COLO668 (cell line): ENCODE measurements at regions not wholly inside any gene's neighbourhood (a gene's known extent, or its start where the extent isn't known, plus 50 kb on each side); places are given as distances from the start of the nearest gene placed in this dataset.

Experiments used
- DNase-seq: peaks from one replicate; lab custom pipeline; 2025; ENCODE audit not compliant: unreplicated experiment; lab: John Stamatoyannopoulos, UW

DNA sequence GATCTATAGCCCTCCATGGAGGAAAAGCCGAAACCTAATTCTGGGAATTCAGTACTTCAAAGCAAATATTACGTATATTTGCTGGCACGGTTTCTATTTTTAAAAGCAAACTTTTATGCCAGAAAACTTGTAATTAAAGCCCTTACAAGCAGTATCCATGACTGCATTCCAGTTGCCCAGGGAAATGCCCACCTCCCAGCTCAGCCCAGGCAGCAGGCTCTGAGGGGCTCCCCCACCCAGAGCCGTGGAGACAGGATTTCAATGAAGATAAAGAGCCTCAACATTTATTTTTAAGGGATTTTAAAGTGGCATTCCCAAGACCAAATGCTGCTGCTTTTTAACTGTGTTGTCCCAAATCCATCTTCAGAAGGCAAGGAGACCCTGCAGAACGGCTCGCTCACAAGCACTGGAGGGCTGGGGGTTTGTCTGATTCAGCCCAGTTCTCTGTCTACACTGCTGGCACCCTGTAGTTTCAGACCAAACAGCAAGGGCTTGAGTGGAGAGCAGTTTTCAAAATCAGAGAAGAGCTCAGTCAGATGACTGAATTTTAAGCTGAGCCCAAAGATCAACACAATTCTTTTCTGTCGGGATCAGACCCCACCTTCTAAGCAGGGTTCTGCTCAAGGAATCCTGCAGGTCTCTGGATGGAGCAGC is 105.1 kb downstream of the KCNF1 start:
- no peak for DNase-seq

DNA sequence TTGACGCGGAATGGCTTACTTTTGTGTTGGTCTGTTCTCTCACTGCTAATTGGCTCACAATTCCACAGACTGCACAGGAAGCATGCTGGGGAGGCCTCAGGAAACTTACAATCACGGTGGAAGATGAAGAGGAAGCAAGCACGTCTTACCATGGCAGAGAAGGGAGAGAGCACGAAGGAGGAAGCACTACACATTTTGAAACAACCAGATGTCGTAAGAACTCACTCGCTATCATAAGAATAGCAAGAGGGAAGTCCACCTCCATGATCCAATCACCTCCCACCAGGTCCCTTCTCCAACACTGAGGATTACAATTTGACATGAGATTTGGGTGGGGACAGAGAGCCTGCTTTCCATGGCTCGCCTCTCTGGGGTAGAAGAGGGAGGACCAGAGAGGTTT is 106.2 kb downstream of the KCNF1 start:
- no peak for DNase-seq

DNA sequence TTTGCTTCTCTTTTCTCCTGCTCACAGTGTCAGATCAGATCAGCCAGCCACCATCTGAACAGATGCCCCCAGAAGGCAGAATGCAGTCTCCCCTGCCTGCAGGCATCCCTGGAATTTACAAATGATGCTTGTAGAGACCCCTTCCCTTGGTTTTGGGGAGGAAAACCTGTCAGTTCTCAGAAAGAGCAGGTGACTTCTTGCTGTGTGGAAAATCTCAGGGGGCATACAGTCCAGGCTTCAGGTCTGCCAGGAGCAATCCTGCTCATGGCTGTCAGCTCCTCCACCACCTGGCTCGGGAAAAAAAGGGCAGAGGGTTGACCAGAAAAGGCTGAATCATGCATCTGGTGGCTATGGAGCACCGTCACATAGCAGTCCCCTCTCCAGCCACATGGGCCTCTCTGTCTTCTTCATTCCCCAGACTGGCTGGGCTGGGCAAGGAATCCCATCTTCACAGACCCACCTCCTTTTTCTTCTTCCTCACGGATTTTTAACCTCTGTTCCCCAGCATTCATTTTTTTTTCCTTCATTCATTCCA is 107.0 kb downstream of the KCNF1 start:
- DNase-seq: no peak

DNA sequence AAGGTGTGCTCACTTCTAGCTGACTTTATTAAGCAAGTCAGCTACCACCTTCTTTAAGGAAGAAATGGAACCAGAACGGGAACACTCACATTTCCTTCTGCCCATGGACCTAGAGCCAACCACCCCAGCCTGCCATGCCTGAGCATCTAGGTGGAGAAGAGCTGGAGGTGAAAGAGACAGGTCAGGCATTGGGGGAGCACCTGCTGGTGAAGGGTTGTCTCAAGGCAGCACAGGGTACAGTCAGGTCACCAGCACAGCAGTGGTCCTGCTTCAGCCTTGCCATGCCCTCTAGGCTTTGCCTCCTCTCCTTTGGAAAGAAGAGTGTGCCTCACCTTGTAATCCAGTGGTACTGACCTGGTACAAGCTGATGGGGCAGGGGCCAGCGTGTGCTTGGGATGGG is 107.9 kb downstream of the KCNF1 start:
- no peak for DNase-seq

DNA sequence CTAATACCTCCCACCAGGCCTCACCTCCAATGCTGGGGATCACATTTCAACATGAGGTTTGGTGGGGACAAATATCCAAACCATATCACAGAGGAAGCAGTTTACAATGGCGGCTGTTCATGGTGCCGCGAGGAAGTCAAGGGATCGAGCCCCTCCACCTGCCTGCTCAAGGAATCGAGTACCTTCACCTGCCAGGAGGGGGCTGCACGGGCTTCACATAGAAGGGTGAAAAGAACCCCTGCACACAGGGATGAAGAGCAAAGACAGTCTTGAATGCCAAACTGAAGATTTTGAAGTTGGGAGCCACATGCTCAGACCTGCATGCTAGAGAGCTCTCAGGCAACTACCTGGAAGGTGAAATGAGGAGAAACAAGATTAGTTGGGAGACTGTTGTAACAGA is 110.3 kb downstream of the KCNF1 start:
- DNase-seq: no peak

DNA sequence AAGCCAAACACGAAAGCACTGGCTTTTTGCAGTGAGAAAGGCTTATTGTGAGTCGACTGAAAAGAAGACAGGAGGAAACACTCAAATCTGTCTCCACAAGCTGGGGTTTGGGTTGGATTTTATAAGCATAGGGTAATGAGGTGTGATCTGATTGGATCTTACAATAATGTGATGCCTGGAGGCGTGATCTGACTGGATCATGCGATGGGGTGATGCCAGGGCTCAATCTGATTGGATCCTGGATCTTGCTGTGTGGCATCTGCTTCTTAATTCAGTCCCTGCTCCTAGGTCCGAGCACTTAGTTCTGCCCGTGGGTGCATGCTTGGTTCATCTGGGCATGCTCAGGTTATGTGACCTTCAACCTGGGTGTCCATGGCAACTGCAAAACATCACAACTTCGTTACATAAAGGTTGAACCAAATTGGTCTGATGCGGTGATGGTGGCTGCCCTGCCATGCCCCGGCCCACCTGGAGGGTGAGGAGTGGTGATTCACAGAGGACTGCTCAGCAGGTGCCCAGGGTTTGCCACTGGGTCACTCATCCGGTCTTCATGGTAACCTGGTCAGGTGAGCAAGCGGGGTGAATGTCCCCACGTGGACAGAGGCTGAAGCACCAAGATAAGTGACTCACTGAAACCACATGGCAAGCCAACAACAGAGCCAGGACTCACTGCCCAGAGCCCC is 111.0 kb downstream of the KCNF1 start:
- DNase-seq: peak; percentile 12

DNA sequence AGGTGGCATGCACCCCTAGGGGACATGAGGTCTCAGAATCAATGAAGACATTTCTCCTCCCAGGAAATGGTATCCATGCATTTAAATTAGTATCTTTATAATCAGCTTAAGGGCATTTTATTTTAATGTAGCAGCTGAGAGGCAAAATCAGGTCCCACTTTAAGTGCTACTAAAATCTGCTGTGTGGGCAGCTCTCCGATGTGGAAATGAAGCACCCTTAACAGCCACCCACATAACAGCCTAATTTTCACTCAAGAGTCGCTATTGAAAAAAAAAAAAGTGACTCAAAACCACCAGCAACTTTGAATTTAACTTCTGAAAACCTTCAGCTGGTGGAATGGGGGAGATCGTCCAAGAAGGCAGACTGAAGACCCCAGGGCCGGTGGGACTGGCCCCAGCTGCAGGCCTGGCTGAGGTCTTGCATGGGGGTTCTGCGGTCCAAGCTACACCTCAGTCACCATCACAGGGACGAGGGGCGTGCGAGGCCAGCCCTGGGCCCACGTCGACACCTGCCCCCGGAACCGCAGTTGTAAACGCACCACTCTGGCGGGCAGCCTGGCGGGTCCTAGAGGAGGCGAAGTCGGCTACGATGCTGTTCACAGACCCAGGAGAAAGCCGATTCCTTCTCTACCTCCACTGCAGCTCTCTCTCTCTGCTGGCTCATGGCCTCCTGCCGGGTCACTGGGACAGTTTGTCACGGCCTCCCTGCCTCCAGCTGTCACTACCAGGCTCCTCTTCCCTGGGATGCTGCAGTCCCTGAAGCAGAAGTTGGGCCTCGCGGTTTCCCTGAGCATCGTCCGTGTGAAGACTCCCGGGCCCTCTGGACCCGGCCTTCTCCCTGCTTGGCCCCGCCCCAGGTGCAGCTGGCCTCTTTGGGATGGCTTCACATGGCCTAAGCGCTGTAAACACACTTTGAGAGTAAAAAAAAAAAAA is 111.9 kb downstream of the KCNF1 start:
- DNase-seq: peak; percentile 44

DNA sequence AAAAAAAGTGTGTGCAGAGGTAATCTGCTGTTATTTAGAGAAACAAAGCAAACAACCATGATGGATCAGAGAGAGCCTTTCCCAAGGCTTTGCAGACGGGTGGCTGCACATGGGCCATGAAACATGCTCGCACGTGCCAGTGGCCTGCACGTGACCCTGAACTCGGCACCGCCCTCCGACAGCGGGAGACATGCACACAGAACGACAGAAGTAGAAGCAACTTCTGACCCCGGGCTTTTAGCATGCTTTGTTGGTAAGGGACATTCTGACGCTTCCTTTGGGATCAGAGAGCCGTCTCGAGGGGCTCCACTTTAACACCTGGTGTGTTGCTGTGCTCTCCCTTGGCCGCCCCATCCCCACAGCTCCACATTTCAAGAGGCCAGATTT is 112.5 kb downstream of the KCNF1 start:
- peak; percentile 44 for DNase-seq

DNA sequence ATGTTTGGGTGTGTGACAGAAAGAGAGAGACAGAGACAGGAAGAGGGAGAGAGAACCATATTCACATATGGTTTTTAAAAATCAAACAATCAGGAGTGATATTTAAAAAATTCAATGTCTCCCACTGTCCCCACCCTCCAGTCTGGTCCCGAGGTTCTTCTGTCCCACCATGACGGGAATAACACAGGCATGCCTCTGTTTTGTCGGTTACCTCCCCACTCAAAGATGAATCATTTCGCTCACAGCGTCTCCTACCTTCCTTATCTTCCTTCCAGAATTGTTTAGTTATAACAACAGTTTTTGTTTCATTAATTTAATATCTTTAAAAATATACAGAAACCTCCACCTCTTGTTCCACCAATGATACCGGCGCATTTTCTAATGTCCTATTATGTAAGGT is 113.0 kb downstream of the KCNF1 start:
- DNase-seq: no peak

DNA sequence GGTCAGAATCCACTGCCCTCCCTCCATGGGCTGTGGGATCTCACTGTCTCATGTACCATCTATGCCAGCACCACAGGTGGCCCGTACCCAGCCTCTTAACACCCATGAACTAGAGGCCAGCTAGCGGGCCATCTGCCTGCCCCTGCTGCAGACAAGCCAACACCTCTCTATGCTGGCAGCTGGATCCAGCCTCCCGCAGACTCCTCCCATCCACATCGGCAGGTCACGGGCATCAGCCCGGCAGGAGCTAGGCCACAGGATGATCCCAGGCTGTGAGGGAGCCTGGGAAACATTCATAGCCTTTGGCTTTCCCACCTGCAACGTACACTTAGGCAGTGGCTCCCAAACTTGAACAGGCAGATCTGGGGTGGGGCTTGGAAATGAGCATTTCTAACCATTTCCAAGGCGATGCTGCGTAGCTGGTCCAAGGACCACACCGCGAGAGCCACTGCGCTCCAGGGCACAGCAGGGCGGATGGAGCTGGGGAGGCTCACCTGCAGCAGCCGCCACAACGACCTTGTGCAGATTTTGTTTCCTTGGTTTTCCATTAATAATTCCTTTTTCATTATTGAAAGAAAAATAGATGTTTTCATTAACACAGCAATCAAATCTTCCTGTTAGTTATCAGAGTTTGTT is 114.7 kb downstream of the KCNF1 start:
- DNase-seq: no peak

DNA sequence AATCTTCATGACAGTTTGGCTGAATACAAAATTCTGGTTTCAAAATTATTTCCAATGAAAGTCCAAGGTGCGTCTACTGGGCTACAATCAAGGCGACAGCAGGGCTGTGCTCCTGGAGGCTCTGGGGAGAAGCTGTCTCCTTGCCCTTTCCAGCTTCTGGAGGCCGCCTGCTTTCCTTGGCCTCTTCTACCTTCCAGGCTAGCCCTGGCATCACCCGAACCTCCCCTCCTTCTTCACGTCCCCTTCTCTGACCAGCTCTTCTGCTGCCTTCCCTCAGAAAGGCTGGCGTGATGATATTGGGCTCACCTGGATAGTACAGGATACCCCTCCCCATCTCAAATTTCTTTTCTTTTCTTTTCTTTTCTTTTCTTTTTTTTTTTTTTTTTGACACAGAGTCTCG is 115.5 kb downstream of the KCNF1 start:
- DNase-seq: no peak

DNA sequence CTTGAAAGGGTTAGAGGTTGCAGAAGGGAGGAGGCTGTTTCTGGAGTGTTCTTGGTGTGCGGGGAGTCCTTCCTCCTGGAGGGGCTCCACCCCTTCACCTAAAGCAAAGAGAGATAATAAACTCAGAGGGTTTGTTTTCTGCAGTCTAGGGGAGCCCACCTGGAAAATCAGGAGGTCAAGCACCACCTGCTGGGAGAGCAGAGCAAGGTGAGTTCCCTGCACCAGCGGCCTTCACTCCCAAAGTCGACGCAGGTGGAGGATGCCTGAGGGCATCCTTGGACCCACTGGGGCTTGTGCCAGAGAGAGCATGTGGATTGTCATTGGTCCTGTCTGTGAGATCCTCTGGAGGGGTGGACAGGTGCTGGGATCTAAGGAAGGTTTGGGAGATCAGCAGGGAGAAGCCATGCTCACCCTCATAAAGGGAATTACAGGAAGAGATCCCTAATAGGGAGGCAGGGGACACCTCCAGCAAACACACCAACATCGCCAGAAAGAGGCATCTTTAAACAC is 116.7 kb downstream of the KCNF1 start:
- peak; percentile 14 for DNase-seq

DNA sequence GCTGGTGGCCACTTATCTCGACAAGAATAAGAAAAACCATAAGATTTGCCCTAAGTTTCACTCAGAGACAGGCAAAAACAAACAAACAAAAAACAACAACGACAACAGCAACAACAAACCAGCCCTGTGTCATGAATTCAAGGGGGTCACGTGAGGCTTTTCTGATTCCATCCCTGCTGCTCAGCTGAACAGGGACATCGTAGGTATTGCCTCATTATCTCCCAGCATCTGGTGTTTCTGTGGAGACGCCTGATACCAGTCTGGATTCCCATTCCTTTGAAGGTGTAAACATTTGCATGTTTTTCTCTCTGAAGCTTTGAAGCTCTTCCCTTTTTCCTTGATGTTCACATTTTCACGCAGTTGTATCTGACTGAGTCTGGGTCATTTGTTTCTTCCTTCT is 117.4 kb downstream of the KCNF1 start:
- DNase-seq: no peak

DNA sequence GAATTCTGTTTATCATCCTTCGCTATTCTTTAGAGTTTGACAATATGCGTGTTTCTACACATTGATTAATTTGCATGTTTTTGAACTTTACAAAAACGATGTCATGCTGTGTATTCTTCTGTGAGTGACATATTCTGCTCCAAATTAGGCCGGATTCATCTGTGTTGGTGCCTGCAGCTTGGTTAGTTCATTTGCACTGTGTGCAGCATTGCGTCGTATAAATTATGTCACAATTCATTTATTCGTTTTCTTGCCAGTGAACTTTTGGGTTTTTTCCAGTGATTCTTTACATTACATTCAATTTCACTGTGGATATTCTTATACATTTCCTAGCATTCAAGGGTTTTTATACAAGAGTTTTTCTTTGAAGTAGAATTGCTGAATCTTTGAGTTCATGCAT is 118.3 kb downstream of the KCNF1 start:
- DNase-seq: no peak

DNA sequence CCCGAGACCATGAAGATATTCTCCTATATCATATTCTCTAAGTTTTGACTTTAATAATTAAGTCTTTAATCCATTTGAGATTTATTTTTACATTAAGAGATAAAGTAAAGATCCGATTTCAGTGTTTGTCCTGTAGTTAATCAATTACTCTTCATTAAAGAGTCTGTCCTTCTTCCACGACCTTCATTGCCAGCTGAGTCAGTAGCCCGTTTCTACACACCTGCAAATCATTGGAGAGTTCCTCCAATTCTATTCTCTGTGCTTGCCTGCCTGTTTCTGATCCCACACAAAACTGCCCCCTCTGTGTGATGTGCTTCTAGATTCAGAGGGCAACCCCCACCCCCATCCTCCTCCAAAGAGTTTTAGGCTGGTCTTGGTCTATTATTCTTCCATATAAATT is 119.2 kb downstream of the KCNF1 start:
- peak; percentile 14 for DNase-seq

DNA sequence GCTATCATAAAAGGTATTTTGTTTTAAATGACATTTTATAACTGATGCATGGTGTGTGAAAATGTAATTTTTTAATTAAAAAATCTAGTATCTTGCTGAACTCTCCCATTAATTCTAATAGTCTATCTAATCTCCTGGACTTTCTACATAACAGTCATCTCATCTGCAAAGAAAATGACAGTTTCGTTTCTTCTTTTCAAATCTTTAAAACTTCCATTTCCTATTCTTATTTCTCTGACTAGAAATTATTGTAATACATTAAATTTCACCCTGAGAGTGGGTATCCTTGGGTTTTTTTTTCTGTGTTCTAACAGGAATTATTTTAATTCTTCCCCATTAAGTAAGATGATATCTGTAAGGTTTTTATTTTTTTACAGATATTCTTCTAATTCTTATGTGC is 120.1 kb downstream of the KCNF1 start:
- DNase-seq: no peak

DNA sequence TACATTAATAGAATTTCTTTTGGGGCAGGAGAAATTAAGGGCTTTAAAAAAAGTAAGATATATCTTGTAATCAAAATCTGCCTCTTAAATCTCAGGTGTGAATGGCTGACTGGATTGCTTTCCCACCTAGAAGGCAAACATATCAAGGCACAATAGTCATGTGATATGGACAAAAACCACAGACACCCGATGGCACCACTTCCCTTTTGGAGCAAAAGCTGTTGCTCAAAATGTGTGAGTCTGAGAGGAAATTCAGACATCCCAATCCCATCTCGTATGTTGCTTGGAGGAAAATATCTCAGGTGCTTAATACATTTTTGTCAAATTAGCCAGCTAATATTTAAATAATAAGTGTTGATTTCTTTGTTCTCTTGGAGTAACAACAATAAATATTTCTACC is 120.7 kb downstream of the KCNF1 start:
- DNase-seq: no peak

DNA sequence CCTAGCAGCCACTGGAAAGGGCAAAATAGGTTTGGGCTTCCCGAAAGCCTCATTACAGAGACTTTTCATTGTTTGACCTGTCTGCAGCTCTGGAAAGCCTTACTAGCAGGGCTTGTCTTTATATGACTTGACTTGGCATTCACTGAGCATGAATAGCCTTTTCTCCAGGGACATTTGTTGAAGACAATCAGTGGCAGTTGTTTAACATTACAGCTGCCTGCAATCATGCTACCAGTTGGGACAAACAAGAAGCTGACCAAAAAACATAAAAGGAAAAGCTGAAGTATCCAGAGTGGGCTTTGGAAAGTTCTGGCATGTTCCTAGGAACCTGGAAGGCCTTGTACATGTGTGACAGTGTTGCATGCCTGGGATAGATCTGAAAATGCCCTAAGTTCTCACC is 121.4 kb downstream of the KCNF1 start:
- DNase-seq: no peak

DNA sequence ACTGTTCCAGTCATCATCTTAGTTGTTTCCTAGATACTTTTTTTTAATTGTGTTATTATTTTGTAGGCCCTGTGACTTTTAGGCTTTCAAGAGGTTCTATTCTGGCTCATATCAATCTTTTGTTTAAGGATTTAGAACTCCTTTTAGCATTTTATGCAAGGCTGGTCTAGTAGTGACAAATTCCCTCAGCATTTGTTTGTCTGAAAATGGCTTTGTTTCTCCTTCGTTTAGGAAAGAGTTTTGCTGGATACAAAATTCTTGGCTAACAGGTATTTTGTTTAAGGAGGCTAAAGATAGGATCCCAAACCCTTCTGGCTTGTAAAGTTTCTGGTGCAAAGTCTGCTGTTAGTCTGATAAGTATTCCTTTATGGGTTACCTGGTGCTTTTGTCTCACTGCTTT is 116.6 kb upstream of the SLC66A3 start:
- no peak for DNase-seq

DNA sequence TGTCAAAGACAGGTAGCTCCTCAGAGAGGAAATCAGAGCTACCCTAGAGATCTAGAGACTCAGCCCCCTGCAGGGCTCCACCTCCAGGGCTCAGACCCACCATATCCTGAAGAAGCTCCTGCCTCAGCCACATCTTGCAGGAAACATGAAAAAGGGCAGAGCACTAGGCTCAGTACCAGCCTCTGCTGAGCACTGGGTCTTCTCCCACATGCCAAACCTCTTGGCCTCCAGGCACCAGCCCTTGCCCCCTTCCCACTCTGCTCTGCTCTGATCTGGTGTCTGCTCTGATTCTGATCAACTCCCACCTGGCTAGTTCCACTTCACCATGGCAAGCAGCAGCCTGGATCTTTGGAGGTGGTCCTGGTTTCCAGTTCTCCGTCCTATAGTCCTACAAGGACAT is 114.3 kb upstream of the SLC66A3 start:
- no peak for DNase-seq

DNA sequence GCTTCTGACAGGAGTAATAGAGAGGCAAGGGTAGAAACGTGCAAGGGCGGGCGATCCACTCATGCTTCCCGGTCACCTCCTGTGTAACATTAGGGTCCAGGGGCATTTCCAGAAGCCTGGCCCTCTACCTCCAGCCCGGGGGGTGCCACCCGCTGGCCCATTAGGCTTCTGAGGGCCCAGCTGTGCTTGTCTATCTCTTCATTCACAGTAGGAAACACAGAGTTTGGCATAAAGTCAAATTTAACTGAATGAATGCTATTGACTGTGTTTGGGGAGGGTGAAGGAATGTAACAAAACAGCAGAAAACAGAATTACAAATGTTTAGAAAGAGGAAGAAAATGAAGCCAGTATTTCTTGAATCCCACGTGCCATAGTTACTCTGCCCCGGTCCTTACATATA is 112.4 kb upstream of the SLC66A3 start:
- no peak for DNase-seq
